ENCODE measurements at regions not wholly inside any gene's neighbourhood (a gene's known extent, or its start where the extent isn't known, plus 50 kb on each side); places are given as distances from the start of the nearest gene placed in this dataset.

DNA sequence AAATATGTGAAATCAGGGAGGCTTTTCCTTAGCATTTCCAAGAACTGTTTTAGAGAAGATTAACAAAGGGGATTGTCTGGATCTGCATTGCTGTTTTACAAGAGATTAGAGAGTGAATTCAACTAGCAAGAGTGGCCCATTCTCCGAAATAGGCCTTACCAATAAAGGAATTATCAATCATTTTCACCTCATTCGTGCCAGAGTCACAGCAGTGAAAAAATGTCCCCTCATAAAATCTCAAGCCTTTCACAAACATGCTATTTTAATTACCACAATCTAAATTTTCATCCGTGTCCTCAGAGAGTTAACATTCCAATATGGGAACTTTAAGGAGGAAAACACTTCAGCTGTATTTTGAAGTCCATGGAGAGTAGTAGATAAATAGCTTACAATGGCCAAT is 979.6 kb downstream of the RPA4 start:
- no peak for TF ChIP-seq ZBTB7A (IDR thresholded peaks at IDR 0.05; ENCODE audit: low read depth)
- TF ChIP-seq USF1 (IDR thresholded peaks at IDR 0.05): no peak
- no peak for TF ChIP-seq CEBPB (IDR thresholded peaks at IDR 0.05)
- TF ChIP-seq TCF12 (IDR thresholded peaks at IDR 0.05; ENCODE audit: low read depth): no peak
- no peak for TF ChIP-seq NFIC (IDR thresholded peaks at IDR 0.05)
- no peak for TF ChIP-seq TEAD4 (IDR thresholded peaks at IDR 0.05)
- no peak for TF ChIP-seq TAF1 (IDR thresholded peaks at IDR 0.05; ENCODE audit: low read depth)
- no peak for TF ChIP-seq EGR1 (IDR thresholded peaks at IDR 0.05)
- no peak for TF ChIP-seq YY1 (IDR thresholded peaks at IDR 0.05; ENCODE audit: low read depth)
- TF ChIP-seq EP300 (IDR thresholded peaks at IDR 0.05; ENCODE audit: borderline replicate concordance): no peak

GRCh38 chrX:97867266-97867665 is 983.6 kb downstream of the RPA4 start:
- TF ChIP-seq CEBPB (IDR thresholded peaks at IDR 0.05): no peak
- no peak for TF ChIP-seq USF1 (IDR thresholded peaks at IDR 0.05)
- TF ChIP-seq, protein P1, sequence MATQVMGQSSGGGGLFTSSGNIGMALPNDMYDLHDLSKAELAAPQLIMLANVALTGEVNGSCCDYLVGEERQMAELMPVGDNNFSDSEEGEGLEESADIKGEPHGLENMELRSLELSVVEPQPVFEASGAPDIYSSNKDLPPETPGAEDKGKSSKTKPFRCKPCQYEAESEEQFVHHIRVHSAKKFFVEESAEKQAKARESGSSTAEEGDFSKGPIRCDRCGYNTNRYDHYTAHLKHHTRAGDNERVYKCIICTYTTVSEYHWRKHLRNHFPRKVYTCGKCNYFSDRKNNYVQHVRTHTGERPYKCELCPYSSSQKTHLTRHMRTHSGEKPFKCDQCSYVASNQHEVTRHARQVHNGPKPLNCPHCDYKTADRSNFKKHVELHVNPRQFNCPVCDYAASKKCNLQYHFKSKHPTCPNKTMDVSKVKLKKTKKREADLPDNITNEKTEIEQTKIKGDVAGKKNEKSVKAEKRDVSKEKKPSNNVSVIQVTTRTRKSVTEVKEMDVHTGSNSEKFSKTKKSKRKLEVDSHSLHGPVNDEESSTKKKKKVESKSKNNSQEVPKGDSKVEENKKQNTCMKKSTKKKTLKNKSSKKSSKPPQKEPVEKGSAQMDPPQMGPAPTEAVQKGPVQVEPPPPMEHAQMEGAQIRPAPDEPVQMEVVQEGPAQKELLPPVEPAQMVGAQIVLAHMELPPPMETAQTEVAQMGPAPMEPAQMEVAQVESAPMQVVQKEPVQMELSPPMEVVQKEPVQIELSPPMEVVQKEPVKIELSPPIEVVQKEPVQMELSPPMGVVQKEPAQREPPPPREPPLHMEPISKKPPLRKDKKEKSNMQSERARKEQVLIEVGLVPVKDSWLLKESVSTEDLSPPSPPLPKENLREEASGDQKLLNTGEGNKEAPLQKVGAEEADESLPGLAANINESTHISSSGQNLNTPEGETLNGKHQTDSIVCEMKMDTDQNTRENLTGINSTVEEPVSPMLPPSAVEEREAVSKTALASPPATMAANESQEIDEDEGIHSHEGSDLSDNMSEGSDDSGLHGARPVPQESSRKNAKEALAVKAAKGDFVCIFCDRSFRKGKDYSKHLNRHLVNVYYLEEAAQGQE (IDR thresholded peaks at IDR 0.05; ENCODE audit: low read depth): no peak
- TF ChIP-seq NFIC (IDR thresholded peaks at IDR 0.05): no peak
- no peak for TF ChIP-seq EGR1 (IDR thresholded peaks at IDR 0.05)

DNA sequence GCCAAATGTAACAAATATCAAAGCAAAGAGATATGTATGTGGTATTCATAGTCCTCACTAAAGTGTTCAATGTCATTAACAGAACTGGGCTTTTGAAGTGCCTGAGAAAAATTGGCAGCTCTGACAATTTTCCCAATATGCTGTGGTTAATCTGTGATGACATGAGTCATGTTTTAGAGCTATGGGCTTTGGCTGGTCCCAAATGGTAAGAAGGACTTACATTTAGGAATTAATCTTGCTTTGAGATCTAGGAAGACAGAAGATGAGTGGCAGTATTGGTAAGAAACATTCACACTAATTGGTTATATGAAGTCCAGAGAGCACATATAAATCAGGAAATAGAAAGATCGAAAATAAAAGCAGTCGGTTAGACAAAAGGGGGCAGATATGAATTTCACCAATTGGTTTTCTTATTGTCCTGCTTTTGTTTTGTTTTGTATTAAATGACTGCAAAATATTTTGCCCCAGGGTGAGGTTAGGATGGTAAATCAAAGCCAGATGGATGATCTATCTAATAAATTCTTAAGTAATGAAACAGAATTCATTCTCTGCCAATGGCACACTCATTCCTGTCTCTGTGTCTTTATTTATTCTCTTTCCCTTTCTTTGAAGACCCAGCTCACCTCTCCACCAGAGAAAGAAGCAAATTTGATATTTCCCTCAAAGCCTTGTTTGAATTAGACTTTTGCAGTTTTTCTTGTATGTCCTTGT is 993.1 kb downstream of the RPA4 start:
- TF ChIP-seq TAF1 (IDR thresholded peaks at IDR 0.05; ENCODE audit: low read depth) (no peak), TCF12 (IDR thresholded peaks at IDR 0.05; ENCODE audit: low read depth) (no peak), USF1 (IDR thresholded peaks at IDR 0.05) (no peak), CEBPB (IDR thresholded peaks at IDR 0.05) (no peak), EP300 (IDR thresholded peaks at IDR 0.05; ENCODE audit: borderline replicate concordance) (no peak), CREB1 (IDR thresholded peaks at IDR 0.05; ENCODE audit: low read depth) (no peak), EGR1 (IDR thresholded peaks at IDR 0.05) (no peak), RAD21 (IDR thresholded peaks at IDR 0.05; ENCODE audit: low read depth) (no peak), TEAD4 (IDR thresholded peaks at IDR 0.05) (no peak), YY1 (IDR thresholded peaks at IDR 0.05; ENCODE audit: low read depth) (no peak), NFIC (IDR thresholded peaks at IDR 0.05) (no peak), ZBTB7A (IDR thresholded peaks at IDR 0.05; ENCODE audit: low read depth) (no peak), FOXM1 (IDR thresholded peaks at IDR 0.05; ENCODE audit: borderline replicate concordance, low read depth) (no peak)
- TF ChIP-seq, protein P1 (IDR thresholded peaks at IDR 0.05; ENCODE audit: low read depth): no peak
- TF ChIP-seq, protein P2, sequence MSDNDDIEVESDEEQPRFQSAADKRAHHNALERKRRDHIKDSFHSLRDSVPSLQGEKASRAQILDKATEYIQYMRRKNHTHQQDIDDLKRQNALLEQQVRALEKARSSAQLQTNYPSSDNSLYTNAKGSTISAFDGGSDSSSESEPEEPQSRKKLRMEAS (IDR thresholded peaks at IDR 0.05): no peak

GRCh38 chrX:97882306-97882705 is 998.6 kb downstream of the RPA4 start:
- TF ChIP-seq USF1 (IDR thresholded peaks at IDR 0.05) (no peak), YY1 (IDR thresholded peaks at IDR 0.05; ENCODE audit: low read depth) (no peak), TEAD4 (IDR thresholded peaks at IDR 0.05) (no peak), FOXM1 (IDR thresholded peaks at IDR 0.05; ENCODE audit: borderline replicate concordance, low read depth) (no peak), EP300 (IDR thresholded peaks at IDR 0.05; ENCODE audit: borderline replicate concordance) (no peak), NFIC (IDR thresholded peaks at IDR 0.05) (no peak), CEBPB (IDR thresholded peaks at IDR 0.05) (no peak), RAD21 (IDR thresholded peaks at IDR 0.05; ENCODE audit: low read depth) (no peak)

GRCh38 chrX:97895751-97896150 is 1012.0 kb downstream of the RPA4 start:
- TF ChIP-seq NFIC (IDR thresholded peaks at IDR 0.05) (no peak), EP300 (IDR thresholded peaks at IDR 0.05; ENCODE audit: borderline replicate concordance) (no peak), TAF1 (IDR thresholded peaks at IDR 0.05; ENCODE audit: low read depth) (no peak), ZBTB7A (IDR thresholded peaks at IDR 0.05; ENCODE audit: low read depth) (no peak), FOXM1 (IDR thresholded peaks at IDR 0.05; ENCODE audit: borderline replicate concordance, low read depth) (no peak), TEAD4 (IDR thresholded peaks at IDR 0.05) (no peak), RAD21 (IDR thresholded peaks at IDR 0.05; ENCODE audit: low read depth) (no peak), CEBPB (IDR thresholded peaks at IDR 0.05) (no peak), CREB1 (IDR thresholded peaks at IDR 0.05; ENCODE audit: low read depth) (no peak), USF1 (IDR thresholded peaks at IDR 0.05) (no peak), TCF12 (IDR thresholded peaks at IDR 0.05; ENCODE audit: low read depth) (no peak), EGR1 (IDR thresholded peaks at IDR 0.05) (no peak), YY1 (IDR thresholded peaks at IDR 0.05; ENCODE audit: low read depth) (no peak)
- TF ChIP-seq, protein P2 (IDR thresholded peaks at IDR 0.05): no peak
- TF ChIP-seq, protein P1 (IDR thresholded peaks at IDR 0.05; ENCODE audit: low read depth): no peak

Measured in Ishikawa (cell line).